Activated CD4-positive, alpha-beta T cell treated with anti-CD3 and anti-CD28 coated beads, Interleukin-2, amount 10 ng/mL, durations not matched to agents 7 days and 5 days (primary cell): ENCODE measurements at regions not wholly inside any gene's neighbourhood (a gene's known extent, or its start where the extent isn't known, plus 50 kb on each side); places are given as distances from the start of the nearest gene placed in this dataset.
"Not testable (repeated sequence)": the region's sequence is repeated elsewhere in the genome, so short reads cannot be mapped to it uniquely, and the experiment has no call there.

ENCODE experiments used
- CTCF ChIA-PET: fragments of 350-600 bp; sonication (Branson Sonifier 250); formaldehyde crosslinking; loops from one replicate; lab custom pipeline; 2021; ENCODE audit warnings: antibody characterized with exemption; lab: Charles Lee
- POLR2A ChIA-PET: fragments of 350-600 bp; sonication (Branson Sonifier 250); formaldehyde crosslinking; loops from one replicate; lab custom pipeline; 2021; ENCODE audit warnings: antibody characterized with exemption; lab: Charles Lee
- DNase-seq: peaks from one replicate; pipeline ENCODE4 v3.0.0-alpha.2; 2020
- H3K27ac Mint-ChIP-seq: one replicate; pipeline ENCODE4 v1.8.0; 2021; ENCODE audit warnings: mild to moderate bottlenecking, moderate library complexity, mixed read lengths
- H3K27me3 Mint-ChIP-seq: one replicate; pipeline ENCODE4 v1.8.0; 2021; ENCODE audit warnings: mixed read lengths
- H3K36me3 Mint-ChIP-seq: one replicate; pipeline ENCODE4 v1.8.0; 2021; ENCODE audit warnings: low read depth, mixed read lengths
- H3K4me1 Mint-ChIP-seq: one replicate; pipeline ENCODE4 v1.8.0; 2021; ENCODE audit warnings: mixed read lengths
- H3K4me3 Mint-ChIP-seq: one replicate; pipeline ENCODE4 v1.8.0; 2021; ENCODE audit warnings: mild to moderate bottlenecking, moderate library complexity, mixed read lengths
- H3K9me3 Mint-ChIP-seq: one replicate; pipeline ENCODE4 v1.8.0; 2021; ENCODE audit warnings: mixed read lengths

DNA sequence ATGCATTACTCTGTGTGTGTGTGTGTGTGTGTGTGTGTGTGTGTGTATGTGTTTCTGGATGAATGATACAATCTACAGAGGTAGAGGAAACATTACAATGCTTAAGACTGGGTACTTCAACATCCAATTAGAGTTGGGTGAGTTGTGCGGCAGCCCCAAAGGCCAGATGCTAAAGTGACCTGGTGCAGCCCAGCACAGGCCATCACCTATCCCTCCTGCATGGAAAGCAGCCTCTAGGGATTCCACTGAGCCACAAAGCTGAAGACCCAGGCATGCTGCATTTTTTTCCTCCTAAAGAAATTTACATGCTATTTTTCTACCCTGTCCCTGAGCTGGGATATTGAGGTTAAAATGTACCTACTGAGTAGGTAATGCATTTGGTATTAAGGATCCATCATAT, 79.1 kb upstream of the ETAA1 start:
- no peak for DNase-seq
- Mint-ChIP-seq H3K36me3 (no peaks in the 10 kb centered on the region), H3K4me1 (no peaks in the 10 kb centered on the region), H3K4me3 (no peak overlapping the region), H3K27me3 (no peaks in the 10 kb centered on the region), H3K9me3 (no peaks in the 10 kb centered on the region), H3K27ac (no peak overlapping the region)
- CTCF ChIA-PET: interaction anchor here (0.8 kb wide), 1 partner anchor 10 kb away, joined by 3 read pairs; no protein-coding TSS in a partner anchor
- POLR2A ChIA-PET: no interaction called here

DNA sequence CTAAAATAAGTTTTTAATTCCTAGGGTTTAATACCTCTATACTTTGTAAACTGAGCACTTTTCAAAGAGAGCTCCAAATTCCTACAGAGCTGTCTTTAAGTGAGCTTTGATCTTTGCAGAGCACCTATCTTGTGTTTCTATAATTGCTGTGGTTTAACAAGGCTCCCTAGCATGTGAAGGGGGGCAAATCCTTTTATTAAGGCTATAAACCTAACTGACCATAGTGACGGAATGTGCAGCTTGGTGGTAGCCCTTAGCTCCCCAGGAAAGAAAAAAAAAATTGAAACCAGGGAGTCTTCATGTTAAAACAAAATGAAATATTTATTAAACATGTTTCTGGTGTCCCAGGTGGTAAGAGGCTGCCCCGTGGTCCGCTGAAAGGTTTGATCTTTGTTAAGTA, 78.6 kb upstream of the ETAA1 start:
- no peak overlapping the region for H3K27ac Mint-ChIP-seq
- no peaks in the 10 kb centered on the region for H3K36me3 Mint-ChIP-seq
- no peaks in the 10 kb centered on the region for H3K27me3 Mint-ChIP-seq
- no peak for DNase-seq
- POLR2A ChIA-PET: no interaction called here
- H3K4me3 Mint-ChIP-seq: no peak overlapping the region
- CTCF ChIA-PET: interaction anchor here (0.8 kb wide), 1 partner anchor 10 kb away, joined by 3 read pairs; no protein-coding TSS in a partner anchor
- H3K4me1 Mint-ChIP-seq: no peaks in the 10 kb centered on the region
- no peaks in the 10 kb centered on the region for H3K9me3 Mint-ChIP-seq

DNA sequence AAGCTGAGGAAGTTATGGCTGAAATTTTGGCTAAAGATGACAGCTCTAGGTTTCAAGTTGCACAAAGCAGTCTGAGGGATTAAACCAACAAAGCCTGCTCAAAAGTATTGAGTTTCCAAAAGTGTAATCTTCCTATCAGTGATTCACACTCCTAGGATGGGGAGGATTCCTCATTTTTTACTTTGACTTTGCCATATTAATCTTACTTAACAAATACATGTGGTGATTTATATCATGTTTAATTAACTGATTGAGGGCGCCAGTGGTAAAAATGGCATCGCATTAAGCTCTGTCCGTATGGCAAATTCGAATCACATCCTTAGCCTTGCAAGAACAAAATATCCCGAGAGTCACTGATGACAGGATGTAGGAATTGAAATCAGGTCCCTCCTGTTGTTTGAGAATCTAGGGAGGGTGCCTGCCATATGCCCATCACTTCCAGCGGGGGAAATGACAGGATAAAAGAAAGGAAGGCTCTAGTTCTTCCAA, 78.1 kb upstream of the ETAA1 start:
- Mint-ChIP-seq H3K27me3 (no peaks in the 10 kb centered on the region), H3K36me3 (no peaks in the 10 kb centered on the region), H3K9me3 (no peaks in the 10 kb centered on the region), H3K4me3 (no peak overlapping the region), H3K27ac (no peak overlapping the region), H3K4me1 (no peaks in the 10 kb centered on the region)
- ChIA-PET POLR2A (no interaction called here), CTCF (no interaction called here)
- no peak for DNase-seq

DNA sequence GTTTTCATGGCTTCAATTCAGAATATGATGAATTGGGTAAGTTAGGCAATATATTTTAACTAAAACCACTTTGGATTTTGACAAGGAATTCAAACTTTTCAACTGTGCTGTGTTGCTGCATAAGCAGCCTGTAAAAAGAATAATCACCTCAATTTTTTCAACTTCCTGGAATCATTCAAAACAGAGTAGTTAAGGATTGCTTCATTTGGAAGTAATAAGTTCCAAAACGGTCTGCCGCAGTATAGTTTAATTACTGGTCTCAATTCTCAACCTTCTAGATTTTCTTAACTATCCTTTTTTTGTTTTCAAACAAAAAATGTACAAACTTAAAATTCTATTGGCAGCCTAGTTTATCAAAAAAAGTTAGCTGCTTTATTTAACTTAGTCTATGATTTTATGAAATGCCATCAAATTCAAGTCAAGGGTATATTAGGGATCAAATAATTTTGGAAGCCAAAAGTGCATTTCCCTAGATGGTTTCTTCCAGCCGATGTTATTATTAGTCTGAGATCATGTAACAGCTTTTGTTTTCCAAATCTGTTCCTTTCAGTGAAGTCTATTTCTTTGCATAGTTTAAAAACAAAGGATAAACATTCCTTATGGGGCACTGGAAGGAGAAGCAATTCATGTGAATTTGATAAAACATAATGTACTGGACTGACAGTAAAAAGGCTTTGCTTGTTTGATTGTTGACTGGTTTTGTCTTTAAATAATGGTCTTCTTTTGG, 76.1 kb upstream of the ETAA1 start:
- ChIA-PET CTCF (no interaction called here), POLR2A (no interaction called here)

DNA sequence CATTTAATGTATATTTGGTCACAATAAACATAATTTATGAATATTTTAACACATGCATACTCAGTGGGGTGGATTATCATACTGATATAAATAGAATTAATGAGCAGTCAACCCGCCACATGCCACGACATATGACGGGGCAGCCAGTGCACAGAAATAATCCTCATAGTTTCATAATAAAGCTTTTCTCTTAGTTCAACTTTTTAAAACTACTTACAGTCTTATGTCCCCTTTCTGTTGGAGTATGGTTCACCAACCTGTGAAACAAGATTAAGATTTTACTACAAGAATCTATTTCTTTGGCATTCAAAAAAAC, 75.6 kb upstream of the ETAA1 start:
- no peak for DNase-seq
- CTCF ChIA-PET: no interaction called here
- Mint-ChIP-seq H3K4me3 (no peak overlapping the region), H3K27ac (no peak overlapping the region), H3K4me1 (no peaks in the 10 kb centered on the region), H3K36me3 (no peaks in the 10 kb centered on the region), H3K27me3 (peaks cover under 1% of the 10 kb centered on the region), H3K9me3 (no peaks in the 10 kb centered on the region)
- POLR2A ChIA-PET: no interaction called here

More for the DNA sequence above, 76.1 kb upstream of the ETAA1 start:
- Mint-ChIP-seq H3K36me3 (no peaks in the 10 kb centered on the region), H3K27ac (no peak overlapping the region), H3K4me3 (no peak overlapping the region), H3K4me1 (no peaks in the 10 kb centered on the region), H3K9me3 (no peaks in the 10 kb centered on the region), H3K27me3 (no peaks in the 10 kb centered on the region)
- DNase-seq: no peak

DNA sequence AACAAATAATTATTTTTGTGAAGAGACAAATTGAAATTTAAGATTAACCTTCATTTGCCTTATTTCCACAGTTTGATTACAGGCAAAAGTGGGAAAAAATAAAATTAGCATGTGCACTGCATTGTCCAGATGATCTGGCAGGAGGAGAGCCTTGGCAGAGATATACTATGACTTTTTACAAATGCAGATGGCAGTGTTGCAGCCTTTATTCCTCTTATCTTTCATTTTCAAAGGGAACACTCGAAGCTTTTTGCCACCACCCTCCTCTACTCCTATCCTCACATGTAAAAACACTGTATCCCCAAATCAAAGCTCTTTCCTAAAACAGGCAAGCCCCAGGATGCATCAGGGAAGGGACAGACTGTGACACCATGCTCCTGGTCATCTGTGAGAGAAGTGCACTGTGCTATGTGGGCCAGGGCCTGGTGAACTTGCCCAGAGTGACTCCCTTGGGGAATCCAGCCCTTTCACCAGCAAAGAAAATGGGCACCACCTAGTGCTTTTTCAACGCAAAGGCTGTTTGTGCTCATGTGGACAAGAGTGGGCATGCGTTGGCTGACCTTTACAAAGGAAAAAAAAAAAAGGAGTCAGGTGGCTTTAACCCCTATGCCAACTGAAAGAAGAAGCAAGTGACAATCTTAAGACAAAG, 74.7 kb upstream of the ETAA1 start:
- peaks cover 3% of the 10 kb centered on the region for H3K27me3 Mint-ChIP-seq
- POLR2A ChIA-PET: no interaction called here

DNA sequence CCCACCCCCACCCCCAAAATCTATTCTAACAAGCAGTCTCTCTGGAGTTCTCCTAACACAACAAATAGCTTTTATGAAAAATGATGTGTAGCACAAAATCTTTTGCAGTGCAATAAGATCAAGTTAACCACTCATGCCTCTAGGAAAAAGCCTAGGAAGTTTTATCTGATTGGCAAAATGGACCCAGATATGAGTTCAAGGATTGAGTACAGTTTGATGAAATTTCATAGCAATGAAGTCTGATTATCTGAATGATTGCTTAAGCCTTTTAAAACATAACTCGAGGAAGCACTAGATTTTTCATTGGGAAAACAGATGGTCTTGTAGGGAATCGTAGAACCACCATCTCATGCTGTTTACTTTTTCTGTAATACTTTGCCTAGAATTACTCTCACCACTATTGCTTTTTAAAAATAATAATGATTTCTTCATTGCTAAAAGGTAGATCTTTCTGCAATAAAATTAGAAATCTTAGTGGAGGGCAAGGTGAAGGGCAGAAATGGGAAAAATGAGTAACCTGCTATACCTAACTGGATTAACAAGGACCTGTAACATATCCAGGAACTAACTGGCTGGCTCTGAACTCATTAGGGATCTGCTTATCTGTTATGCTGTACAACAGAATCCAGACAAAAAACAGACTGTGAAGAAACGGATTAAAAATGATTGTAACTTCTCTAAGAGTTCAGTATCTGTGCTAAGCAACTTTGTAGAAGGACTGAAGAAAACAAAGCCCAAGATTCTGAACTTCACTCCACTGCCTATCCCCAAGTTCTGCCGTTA, 73.7 kb upstream of the ETAA1 start:
- Mint-ChIP-seq H3K27ac (no peak overlapping the region), H3K36me3 (no peaks in the 10 kb centered on the region), H3K4me3 (no peak overlapping the region), H3K9me3 (no peaks in the 10 kb centered on the region), H3K27me3 (peaks cover 3% of the 10 kb centered on the region), H3K4me1 (no peaks in the 10 kb centered on the region)
- CTCF ChIA-PET: no interaction called here
- DNase-seq: no peak
- POLR2A ChIA-PET: no interaction called here

More for the DNA sequence above, 74.7 kb upstream of the ETAA1 start:
- CTCF ChIA-PET: no interaction called here
- Mint-ChIP-seq H3K9me3 (no peaks in the 10 kb centered on the region), H3K27ac (no peak overlapping the region), H3K36me3 (no peaks in the 10 kb centered on the region), H3K4me1 (no peaks in the 10 kb centered on the region), H3K4me3 (no peak overlapping the region)
- DNase-seq: no peak

DNA sequence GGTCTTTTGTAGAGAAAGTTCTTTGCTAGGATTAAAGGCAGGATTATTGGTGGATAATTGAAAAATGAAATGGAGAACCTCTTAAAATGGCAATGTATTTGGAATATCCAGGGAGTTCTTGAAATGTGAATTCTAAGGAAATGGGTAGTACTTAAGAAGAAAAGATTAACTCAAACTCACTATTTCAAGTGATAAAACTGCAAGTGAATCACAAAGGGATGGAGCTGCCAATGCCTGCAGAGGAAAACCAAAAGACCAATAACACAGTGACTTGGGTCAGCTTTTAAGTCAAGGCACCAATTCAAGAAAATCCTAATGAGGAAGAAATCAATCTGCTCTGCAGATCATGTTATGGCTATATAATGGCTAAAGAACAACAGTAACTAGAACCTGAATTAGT, 67.6 kb upstream of the ETAA1 start:
- no peaks in the 10 kb centered on the region for H3K4me1 Mint-ChIP-seq
- ChIA-PET POLR2A (no interaction called here), CTCF (no interaction called here)
- no peaks in the 10 kb centered on the region for H3K9me3 Mint-ChIP-seq
- H3K27me3 Mint-ChIP-seq: peaks cover 6% of the 10 kb centered on the region
- no peak overlapping the region for H3K27ac Mint-ChIP-seq
- H3K4me3 Mint-ChIP-seq: no peak overlapping the region
- H3K36me3 Mint-ChIP-seq: no peaks in the 10 kb centered on the region
- no peak for DNase-seq

DNA sequence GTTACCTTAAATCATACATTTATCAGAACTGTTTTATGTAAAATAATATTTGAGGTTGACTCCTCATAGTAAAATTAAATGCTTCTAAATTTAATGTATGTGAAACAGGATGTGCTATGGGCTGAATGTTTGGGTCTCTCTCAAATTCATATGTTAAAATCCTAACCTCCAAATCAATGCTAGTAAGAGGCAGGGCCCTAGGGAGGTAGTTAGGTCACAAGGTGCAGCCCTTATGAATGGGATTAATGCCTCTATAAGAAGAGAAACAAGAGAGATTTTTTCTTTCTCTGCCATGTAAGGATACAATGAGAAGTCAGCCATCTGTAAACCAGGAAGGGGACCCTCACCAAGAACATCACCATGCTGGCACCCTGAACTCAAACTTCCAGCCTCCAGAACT, 67.2 kb upstream of the ETAA1 start:
- no peak overlapping the region for H3K4me3 Mint-ChIP-seq
- no peaks in the 10 kb centered on the region for H3K4me1 Mint-ChIP-seq
- no peak for DNase-seq
- CTCF ChIA-PET: no interaction called here
- no peaks in the 10 kb centered on the region for H3K9me3 Mint-ChIP-seq
- peaks cover 6% of the 10 kb centered on the region for H3K27me3 Mint-ChIP-seq
- POLR2A ChIA-PET: no interaction called here
- no peaks in the 10 kb centered on the region for H3K36me3 Mint-ChIP-seq
- H3K27ac Mint-ChIP-seq: no peak overlapping the region

DNA sequence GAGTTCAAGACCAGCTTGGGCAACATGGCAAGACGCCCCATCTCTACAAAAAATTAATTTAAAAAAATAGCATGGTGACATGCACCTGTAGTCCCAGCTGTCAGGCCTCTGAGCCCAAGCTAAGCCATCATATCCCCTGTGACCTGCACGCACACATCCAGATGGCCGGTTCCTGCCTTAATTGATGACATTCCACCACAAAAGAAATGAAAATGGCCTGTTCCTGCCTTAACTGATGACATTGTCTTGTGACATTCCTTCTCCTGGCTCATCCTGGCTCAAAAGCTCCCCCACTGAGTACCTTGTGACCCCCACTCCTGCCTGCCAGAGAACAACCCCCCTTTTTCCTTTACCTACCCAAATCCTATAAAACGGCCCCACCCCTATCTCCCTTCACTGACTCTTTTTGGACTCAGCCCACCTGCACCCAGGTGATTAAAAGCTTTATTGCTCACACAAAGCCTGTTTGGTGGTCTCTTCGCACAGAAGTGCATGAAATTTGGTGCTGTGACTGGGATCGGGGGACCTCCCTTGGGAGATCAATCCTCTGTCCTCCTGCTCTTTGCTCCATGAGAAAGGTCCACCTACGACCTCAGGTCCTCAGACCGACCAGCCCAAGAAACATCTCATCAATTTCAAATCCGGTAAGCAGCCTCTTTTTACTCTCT, 65.6 kb upstream of the ETAA1 start:
- H3K4me1 Mint-ChIP-seq, POLR2A ChIA-PET, H3K9me3 Mint-ChIP-seq, CTCF ChIA-PET, DNase-seq, H3K27ac Mint-ChIP-seq, H3K4me3 Mint-ChIP-seq, H3K27me3 Mint-ChIP-seq, H3K36me3 Mint-ChIP-seq: not testable (repeated sequence)

DNA sequence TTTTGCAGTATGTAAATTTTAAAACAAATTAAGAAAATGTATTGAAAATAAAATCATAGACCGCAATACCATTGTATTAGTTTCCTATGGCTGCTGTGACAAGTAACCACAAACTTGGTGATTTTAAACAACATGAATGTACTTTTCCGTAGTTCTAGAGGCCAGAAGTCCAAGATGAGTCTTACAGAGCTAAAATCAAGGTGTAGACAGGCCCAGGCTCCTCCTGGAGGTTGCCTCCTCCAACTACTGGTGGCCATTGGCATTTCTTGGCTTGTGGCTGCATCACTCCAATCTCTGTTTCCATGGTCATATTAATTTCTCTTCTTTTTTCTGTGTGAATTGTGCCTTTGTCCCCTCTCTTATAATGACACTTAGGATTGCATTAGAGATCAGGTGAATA, 59.2 kb upstream of the ETAA1 start:
- CTCF ChIA-PET: no interaction called here
- no peaks in the 10 kb centered on the region for H3K27me3 Mint-ChIP-seq
- no peaks in the 10 kb centered on the region for H3K36me3 Mint-ChIP-seq
- no peak overlapping the region for H3K4me3 Mint-ChIP-seq
- DNase-seq: no peak
- H3K27ac Mint-ChIP-seq: no peak overlapping the region
- POLR2A ChIA-PET: no interaction called here
- no peaks in the 10 kb centered on the region for H3K4me1 Mint-ChIP-seq
- H3K9me3 Mint-ChIP-seq: peaks cover 3% of the 10 kb centered on the region

DNA sequence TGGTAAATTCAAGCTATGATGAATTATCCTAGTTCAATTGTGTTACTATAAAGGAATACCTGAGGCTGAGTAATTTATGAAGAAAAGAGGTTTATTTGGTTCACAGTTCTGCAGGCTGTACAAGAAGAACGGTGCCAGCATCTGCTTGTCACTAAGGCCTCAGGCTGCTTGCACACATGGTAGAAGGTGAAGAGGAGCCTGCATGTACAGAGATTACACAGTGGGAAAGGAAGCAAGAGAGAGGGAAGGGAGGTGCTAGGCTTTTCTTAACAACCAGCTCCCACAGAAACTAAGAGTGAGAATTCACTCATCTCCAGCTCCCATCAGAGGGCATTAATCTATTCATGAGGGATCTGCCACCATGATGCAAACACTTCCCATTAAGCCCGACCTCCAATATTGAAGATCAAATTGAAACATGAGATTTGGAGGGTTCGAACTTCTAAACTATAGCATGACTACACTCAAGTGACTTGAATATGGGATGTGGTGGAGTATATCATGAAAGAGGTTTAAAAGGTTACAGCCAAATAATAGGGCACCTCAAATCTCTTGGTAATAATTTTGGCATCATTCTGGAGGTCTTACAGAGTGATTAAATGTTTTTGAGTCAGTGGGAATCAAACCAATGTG, 58.4 kb upstream of the ETAA1 start:
- Mint-ChIP-seq H3K9me3 (peaks cover 3% of the 10 kb centered on the region), H3K36me3 (no peaks in the 10 kb centered on the region), H3K4me1 (no peaks in the 10 kb centered on the region), H3K27me3 (no peaks in the 10 kb centered on the region), H3K27ac (no peak overlapping the region), H3K4me3 (no peak overlapping the region)
- DNase-seq: no peak
- ChIA-PET POLR2A (no interaction called here), CTCF (no interaction called here)
